ENCODE measurements at regions not wholly inside any gene's neighbourhood (a gene's known extent, or its start where the extent isn't known, plus 50 kb on each side); places are given as distances from the start of the nearest gene placed in this dataset.

GRCh38 chr18:37628470-37629220 lies 63.0 kb upstream of the CELF4 start:
- POLR2A ChIA-PET: no interaction called here
- CTCF ChIA-PET: no interaction called here
- Histone ChIP-seq H3K4me1 (ENCODE audit: insufficient read depth, low read length) (no peaks in the 10 kb centered on the region), H3K27ac (ENCODE audit: low read depth, low read length) (no peak overlapping the region), H3K36me3 (ENCODE audit: insufficient read depth, low read length) (no peaks in the 10 kb centered on the region), H3K27me3 (ENCODE audit: insufficient read depth, low read length, poor library complexity, severe bottlenecking) (no peaks in the 10 kb centered on the region), H3K9me3 (ENCODE audit: low read length) (no peaks in the 10 kb centered on the region), H3K4me3 (ENCODE audit: low read length) (no peak overlapping the region)
- H3K9me3 Mint-ChIP-seq: peaks cover 0 to 6% (median 4%) of the 10 kb centered on the region in 5 donors
- H3K4me1 Mint-ChIP-seq: no peaks in the 10 kb centered on the region
- H3K27me3 Mint-ChIP-seq: peaks cover 3 to 6% of the 10 kb centered on the region in 2 donors
- DNase-seq: no peak
- H3K27ac Mint-ChIP-seq: no peak overlapping the region
- no peaks in the 10 kb centered on the region for H3K36me3 Mint-ChIP-seq
- H3K4me3 Mint-ChIP-seq: no peak overlapping the region

DNA sequence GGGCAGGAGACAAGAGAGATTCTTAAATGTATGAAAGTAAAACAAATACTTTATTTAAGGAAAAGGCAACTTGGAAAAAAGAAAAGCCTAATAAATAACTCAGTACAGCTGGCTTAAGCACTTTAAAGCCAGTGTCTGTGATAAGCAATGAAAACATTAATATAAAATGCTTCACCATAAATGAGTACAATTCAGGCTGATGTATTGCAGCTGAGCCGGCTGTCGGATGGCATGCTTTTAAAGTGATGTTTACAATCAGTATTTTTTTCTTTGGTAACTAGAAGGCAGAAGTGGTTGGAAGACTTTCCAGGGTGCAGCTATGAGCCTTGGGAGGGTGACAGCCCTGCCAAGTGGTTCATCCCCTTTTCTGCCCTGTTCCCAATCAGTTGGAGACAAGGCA lies 58.7 kb upstream of the CELF4 start:
- H3K27me3 Mint-ChIP-seq: peaks cover 3 to 7% of the 10 kb centered on the region in 2 donors
- H3K27ac ChIP-seq (ENCODE audit: low read depth, low read length): no peak overlapping the region
- no peaks in the 10 kb centered on the region for H3K27me3 ChIP-seq (ENCODE audit: insufficient read depth, low read length, poor library complexity, severe bottlenecking)
- no peak overlapping the region for H3K27ac Mint-ChIP-seq
- H3K4me3 Mint-ChIP-seq: no peak overlapping the region
- H3K9me3 Mint-ChIP-seq: peaks cover 0 to 4% (median 3%) of the 10 kb centered on the region in 5 donors
- no peak overlapping the region for H3K4me3 ChIP-seq (ENCODE audit: low read length)
- H3K36me3 Mint-ChIP-seq: no peaks in the 10 kb centered on the region
- H3K4me1 Mint-ChIP-seq: no peaks in the 10 kb centered on the region
- H3K4me1 ChIP-seq (ENCODE audit: insufficient read depth, low read length): no peaks in the 10 kb centered on the region
- no peak for DNase-seq
- CTCF ChIA-PET: no interaction called here
- POLR2A ChIA-PET: no interaction called here
- H3K9me3 ChIP-seq (ENCODE audit: low read length): no peaks in the 10 kb centered on the region
- no peaks in the 10 kb centered on the region for H3K36me3 ChIP-seq (ENCODE audit: insufficient read depth, low read length)

DNA sequence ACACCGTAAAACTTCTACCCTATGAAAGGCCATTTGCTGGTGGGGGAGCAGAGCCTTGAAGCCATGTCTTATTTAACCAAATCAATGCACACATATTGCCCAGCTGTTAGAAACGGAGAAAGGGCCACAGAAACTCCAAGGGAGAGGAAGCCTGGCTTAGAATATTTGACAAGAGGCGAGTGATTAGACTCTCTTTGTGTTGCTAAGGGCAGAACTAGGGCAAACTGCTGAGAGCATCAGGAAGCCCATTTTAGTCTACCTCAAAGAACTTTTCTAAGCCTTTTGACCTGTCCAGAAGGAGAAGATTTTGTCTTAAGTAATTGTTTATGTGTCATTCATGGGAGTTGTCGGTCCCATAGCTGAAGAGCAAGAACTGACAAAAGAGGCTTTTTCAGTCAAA lies 54.4 kb upstream of the CELF4 start:
- H3K4me3 ChIP-seq (ENCODE audit: low read length): no peak overlapping the region
- peaks cover 0 to 4% (median 3%) of the 10 kb centered on the region in 5 donors for H3K9me3 Mint-ChIP-seq
- no peaks in the 10 kb centered on the region for H3K9me3 ChIP-seq (ENCODE audit: low read length)
- no peak for DNase-seq
- H3K36me3 Mint-ChIP-seq: no peaks in the 10 kb centered on the region
- ChIA-PET POLR2A (no interaction called here), CTCF (no interaction called here)
- H3K4me1 ChIP-seq (ENCODE audit: insufficient read depth, low read length): no peaks in the 10 kb centered on the region
- no peak overlapping the region for H3K27ac ChIP-seq (ENCODE audit: low read depth, low read length)
- H3K27me3 ChIP-seq (ENCODE audit: insufficient read depth, low read length, poor library complexity, severe bottlenecking): no peaks in the 10 kb centered on the region
- H3K27me3 Mint-ChIP-seq: peaks cover 2 to 3% of the 10 kb centered on the region in 2 donors
- no peaks in the 10 kb centered on the region for H3K4me1 Mint-ChIP-seq
- H3K4me3 Mint-ChIP-seq: no peak overlapping the region
- no peaks in the 10 kb centered on the region for H3K36me3 ChIP-seq (ENCODE audit: insufficient read depth, low read length)
- no peak overlapping the region for H3K27ac Mint-ChIP-seq

GRCh38 chr18:37617623-37618022 lies 52.0 kb upstream of the CELF4 start:
- POLR2A ChIA-PET: no interaction called here
- Histone ChIP-seq H3K4me1 (ENCODE audit: insufficient read depth, low read length) (no peaks in the 10 kb centered on the region), H3K36me3 (ENCODE audit: insufficient read depth, low read length) (no peaks in the 10 kb centered on the region), H3K4me3 (ENCODE audit: low read length) (no peak overlapping the region), H3K27me3 (ENCODE audit: insufficient read depth, low read length, poor library complexity, severe bottlenecking) (no peaks in the 10 kb centered on the region), H3K9me3 (ENCODE audit: low read length) (no peaks in the 10 kb centered on the region), H3K27ac (ENCODE audit: low read depth, low read length) (no peak overlapping the region)
- Mint-ChIP-seq H3K27ac (no peak overlapping the region), H3K27me3 (peaks cover 0 to 2% of the 10 kb centered on the region in 2 donors), H3K9me3 (peaks cover 0 to 3% (median 2%) of the 10 kb centered on the region in 5 donors), H3K36me3 (no peaks in the 10 kb centered on the region), H3K4me1 (no peaks in the 10 kb centered on the region), H3K4me3 (no peak overlapping the region)
- no peak for DNase-seq
- CTCF ChIA-PET: no interaction called here

Data from CD8-positive, alpha-beta memory T cell (primary cell).